WTC11 (cell line): ENCODE measurements at regions not wholly inside any gene's neighbourhood (a gene's known extent, or its start where the extent isn't known, plus 50 kb on each side); places are given as distances from the start of the nearest gene placed in this dataset.
"Not testable (repeated sequence)": the region's sequence is repeated elsewhere in the genome, so short reads cannot be mapped to it uniquely, and the experiment has no call there.

Experiments
- ATAC-seq: fragments of 200-7000 bp; cut with Tn5 transposase; 2 replicates; pipeline ENCODE4 v1.10.0; 2021; ENCODE audit warnings: mild to moderate bottlenecking, moderate library complexity
- CTCF ChIA-PET: fragments of 300-600 bp; sonication (Branson Sonifier 250); formaldehyde crosslinking; loops from one replicate; lab custom pipeline; 2021; ENCODE audit warnings: antibody characterized with exemption; lab: Charles Lee
- POLR2A ChIA-PET: fragments of 350-600 bp; sonication (Branson Sonifier 250); formaldehyde crosslinking; loops from one replicate; lab custom pipeline; 2021; ENCODE audit warnings: antibody characterized with exemption; lab: Charles Lee
- DNase-seq: peaks from one replicate; pipeline ENCODE4 v3.0.0; 2021; ENCODE audit warnings: low spot score
- H3K27ac Mint-ChIP-seq: 2 replicates; pipeline ENCODE4 v1.8.0; 2021; ENCODE audit warnings: mixed read lengths
- H3K27me3 Mint-ChIP-seq: 2 replicates; pipeline ENCODE4 v1.8.0; 2021; ENCODE audit warnings: low read depth, mild to moderate bottlenecking, moderate library complexity, mixed read lengths
- H3K36me3 Mint-ChIP-seq: 2 replicates; pipeline ENCODE4 v1.8.0; 2021; ENCODE audit warnings: mixed read lengths
- H3K4me1 Mint-ChIP-seq: 2 replicates; pipeline ENCODE4 v1.8.0; 2022; ENCODE audit warnings: mixed read lengths
- H3K4me3 Mint-ChIP-seq: 2 replicates; pipeline ENCODE4 v1.8.0; 2021; ENCODE audit warnings: mild to moderate bottlenecking, moderate library complexity, mixed read lengths
- H3K9me3 Mint-ChIP-seq: 2 replicates; pipeline ENCODE4 v1.8.0; 2021; ENCODE audit warnings: mixed read lengths
- CBFB ChIP-seq: sonication (generic); formaldehyde crosslinking; IDR thresholded peaks from 2 replicates; pipeline ENCODE4 v1.8.1; 2022; ENCODE audit warnings: mild to moderate bottlenecking, low read depth, missing genetic modification reagents
- EMX1 ChIP-seq: fragments of 250-450 bp; sonication (Bioruptor Pico); IDR thresholded peaks from 2 replicates; pipeline ENCODE4 v1.8.0; 2021; ENCODE audit warnings: mild to moderate bottlenecking
- ERG ChIP-seq: fragments of 250-450 bp; sonication (Bioruptor Pico); IDR thresholded peaks from 2 replicates; pipeline ENCODE4 v1.8.0; 2021; ENCODE audit warnings: mild to moderate bottlenecking
- HMGA2 ChIP-seq: fragments of 250-450 bp; sonication (Bioruptor Pico); IDR thresholded peaks from 2 replicates; pipeline ENCODE4 v1.4.0; 2021; ENCODE audit warnings: mild to moderate bottlenecking, moderate library complexity
- IRF1 ChIP-seq: sonication (generic); formaldehyde crosslinking; IDR thresholded peaks from 2 replicates; pipeline ENCODE4 v1.8.0; 2023; ENCODE audit warnings: missing genetic modification reagents
- IRF2 ChIP-seq: sonication (generic); formaldehyde crosslinking; IDR thresholded peaks from 2 replicates; pipeline ENCODE4 v1.8.0; 2022; ENCODE audit warnings: low read depth, missing genetic modification reagents, borderline replicate concordance
- JAZF1 ChIP-seq: fragments of 250-450 bp; sonication (Bioruptor Pico); IDR thresholded peaks from 2 replicates; pipeline ENCODE4 v1.9.0; 2021; ENCODE audit warnings: moderate library complexity, mild to moderate bottlenecking, inconsistent platforms
- KAT7 ChIP-seq: sonication (generic); formaldehyde crosslinking; IDR thresholded peaks from 2 replicates; pipeline ENCODE4 v1.8.1; 2023; ENCODE audit warnings: missing genetic modification reagents, mild to moderate bottlenecking, borderline replicate concordance
- MXD4 ChIP-seq: fragments of 250-450 bp; sonication (Bioruptor Pico); IDR thresholded peaks from 2 replicates; pipeline ENCODE4 v1.8.0; 2021; ENCODE audit warnings: mild to moderate bottlenecking, moderate library complexity, borderline replicate concordance
- NR2C2 ChIP-seq: sonication (generic); formaldehyde crosslinking; IDR thresholded peaks from 2 replicates; pipeline ENCODE4 v1.8.0; 2022; ENCODE audit warnings: mild to moderate bottlenecking, missing genetic modification reagents
- OVOL2 ChIP-seq: fragments of 250-450 bp; sonication (Bioruptor Pico); IDR thresholded peaks from 2 replicates; pipeline ENCODE4 v1.9.0; 2021; ENCODE audit warnings: mild to moderate bottlenecking, borderline replicate concordance
- PRRX2 ChIP-seq: fragments of 250-450 bp; sonication (Bioruptor Pico); IDR thresholded peaks from 2 replicates; pipeline ENCODE4 v1.8.0; 2021; ENCODE audit warnings: mild to moderate bottlenecking
- RELA ChIP-seq: sonication (generic); formaldehyde crosslinking; IDR thresholded peaks from 2 replicates; pipeline ENCODE4 v1.8.1; 2022; ENCODE audit warnings: missing genetic modification reagents, mild to moderate bottlenecking, borderline replicate concordance
- RORB ChIP-seq: fragments of 250-450 bp; sonication (Bioruptor Pico); IDR thresholded peaks from 2 replicates; pipeline ENCODE4 v1.9.0; 2021; ENCODE audit warnings: mild to moderate bottlenecking
- SOX15 ChIP-seq: fragments of 250-450 bp; sonication (Bioruptor Pico); IDR thresholded peaks from 2 replicates; pipeline ENCODE4 v1.9.0; 2021; ENCODE audit warnings: mild to moderate bottlenecking
- SP1 ChIP-seq: sonication (generic); formaldehyde crosslinking; conservative IDR thresholded peaks from 2 replicates; pipeline ENCODE4 v1.8.1; 2022; ENCODE audit warnings: missing genetic modification reagents
- ZBTB43 ChIP-seq: sonication (generic); formaldehyde crosslinking; IDR thresholded peaks from 2 replicates; pipeline ENCODE4 v1.8.1; 2023; ENCODE audit warnings: mild to moderate bottlenecking, missing genetic modification reagents
- ZNF138 ChIP-seq: sonication (generic); formaldehyde crosslinking; conservative IDR thresholded peaks from 2 replicates; pipeline ENCODE4 v1.8.1; 2022; ENCODE audit warnings: mild to moderate bottlenecking, moderate library complexity, missing genetic modification reagents
- ZNF232 ChIP-seq: sonication (generic); formaldehyde crosslinking; IDR thresholded peaks from 2 replicates; pipeline ENCODE4 v1.8.0; 2022; ENCODE audit warnings: mild to moderate bottlenecking, missing genetic modification reagents
- ZNF416 ChIP-seq: fragments of 250-450 bp; sonication (Bioruptor Pico); IDR thresholded peaks from 2 replicates; pipeline ENCODE4 v1.9.0; 2021; ENCODE audit warnings: mild to moderate bottlenecking, inconsistent platforms
- ZNF425 ChIP-seq: fragments of 250-450 bp; sonication (Bioruptor Pico); conservative IDR thresholded peaks from 2 replicates; pipeline ENCODE4 v1.9.0; 2021; ENCODE audit warnings: mild to moderate bottlenecking
- ZNF512 ChIP-seq: sonication (generic); formaldehyde crosslinking; IDR thresholded peaks from 2 replicates; pipeline ENCODE4 v1.8.1; 2022; ENCODE audit warnings: missing genetic modification reagents, borderline replicate concordance
- TF ChIP-seq, protein P1 (sequence below): fragments of 250-450 bp; sonication (Bioruptor Pico); IDR thresholded peaks from 2 replicates; pipeline ENCODE4 v2.1.2; 2022; ENCODE audit warnings: mild to moderate bottlenecking, moderate library complexity
- TF ChIP-seq, protein P2 (sequence below): fragments of 200-600 bp; IDR thresholded peaks from 2 replicates; pipeline ENCODE4 v1.8.0; 2022; ENCODE audit warnings: antibody characterized with exemption

DNA sequence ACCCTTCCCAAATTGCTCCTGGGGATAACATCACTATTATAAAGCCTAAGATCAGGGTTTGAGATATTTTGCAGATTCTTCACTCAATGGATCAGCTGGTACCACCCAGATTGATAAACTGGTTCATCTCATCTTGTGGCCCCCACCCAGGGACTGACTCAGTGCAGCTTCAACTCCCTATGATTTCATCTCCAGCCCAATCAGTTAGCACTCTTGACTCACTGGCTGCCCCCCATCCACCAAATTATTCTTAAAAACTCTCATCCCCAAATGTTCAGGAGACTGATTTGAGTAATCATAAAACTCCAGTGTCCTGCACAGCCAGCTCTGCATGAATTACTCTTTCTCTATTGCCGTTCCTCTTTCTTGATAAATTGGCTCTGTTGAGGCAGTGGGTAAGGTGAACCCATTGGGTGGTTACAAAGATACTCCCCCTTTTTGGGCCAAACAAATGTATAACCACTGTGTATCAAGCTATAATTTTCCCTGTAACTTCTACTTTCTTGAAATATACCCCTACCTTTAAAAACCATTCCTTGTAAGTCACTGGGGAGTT lies 263.3 kb upstream of the IL12B start:
- H3K27ac Mint-ChIP-seq, result no peak overlapping the region
- H3K9me3 Mint-ChIP-seq, result peaks cover 44% of the 10 kb centered on the region
- peaks cover 26% of the 10 kb centered on the region for H3K36me3 Mint-ChIP-seq
- TF ChIP-seq ZNF232 (CRISPR knock-in tag) (no peak), JAZF1 (CRISPR knock-in tag) (no peak), IRF1 (CRISPR knock-in tag) (no peak), RORB (CRISPR knock-in tag) (no peak), MXD4 (CRISPR knock-in tag) (no peak), ZNF425 (CRISPR knock-in tag) (no peak), SP1 (CRISPR knock-in tag) (no peak), EMX1 (CRISPR knock-in tag) (no peak), SOX15 (no peak), ERG (no peak), CBFB (CRISPR knock-in tag) (no peak), PRRX2 (CRISPR knock-in tag) (no peak), KAT7 (CRISPR knock-in tag) (no peak), NR2C2 (CRISPR knock-in tag) (no peak), OVOL2 (CRISPR knock-in tag) (no peak), HMGA2 (CRISPR knock-in tag) (no peak)
- TF ChIP-seq, protein P1, sequence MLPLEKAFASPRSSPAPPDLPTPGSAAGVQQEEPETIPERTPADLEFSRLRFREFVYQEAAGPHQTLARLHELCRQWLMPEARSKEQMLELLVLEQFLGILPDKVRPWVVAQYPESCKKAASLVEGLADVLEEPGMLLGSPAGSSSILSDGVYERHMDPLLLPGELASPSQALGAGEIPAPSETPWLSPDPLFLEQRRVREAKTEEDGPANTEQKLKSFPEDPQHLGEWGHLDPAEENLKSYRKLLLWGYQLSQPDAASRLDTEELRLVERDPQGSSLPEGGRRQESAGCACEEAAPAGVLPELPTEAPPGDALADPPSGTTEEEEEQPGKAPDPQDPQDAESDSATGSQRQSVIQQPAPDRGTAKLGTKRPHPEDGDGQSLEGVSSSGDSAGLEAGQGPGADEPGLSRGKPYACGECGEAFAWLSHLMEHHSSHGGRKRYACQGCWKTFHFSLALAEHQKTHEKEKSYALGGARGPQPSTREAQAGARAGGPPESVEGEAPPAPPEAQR, result no peak
- ATAC-seq (no peak), DNase-seq (no peak)
- H3K27me3 Mint-ChIP-seq, result peaks cover 3% of the 10 kb centered on the region; the same call in 1 of the 2 replicates
- CTCF ChIA-PET, result no interaction called here
- peaks cover 36% of the 10 kb centered on the region for H3K4me1 Mint-ChIP-seq
- H3K4me3 Mint-ChIP-seq, result no peak overlapping the region
- POLR2A ChIA-PET, result no interaction called here

DNA sequence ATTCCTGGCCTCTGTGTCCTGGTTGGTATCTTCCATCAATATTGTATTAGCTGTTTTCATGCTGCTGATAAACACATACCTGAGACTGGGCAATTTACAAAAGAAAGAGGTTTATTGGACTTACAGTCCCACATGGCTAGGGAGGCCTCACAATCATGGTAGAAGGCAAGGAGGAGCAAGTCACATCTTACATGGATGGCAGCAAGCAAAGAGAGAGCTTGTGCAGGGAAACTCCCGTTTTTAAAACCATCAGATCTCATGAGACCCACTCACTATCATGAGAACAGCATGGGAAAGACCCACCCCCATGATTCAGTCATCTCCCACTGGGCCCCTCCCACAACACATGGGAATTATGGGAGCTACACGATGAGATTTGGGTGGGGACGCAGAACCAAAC lies 265.3 kb upstream of the IL12B start:
- H3K27ac Mint-ChIP-seq, ATAC-seq, DNase-seq, CTCF ChIA-PET, H3K4me3 Mint-ChIP-seq, H3K27me3 Mint-ChIP-seq, POLR2A ChIA-PET: not testable (repeated sequence)
- H3K9me3 Mint-ChIP-seq, result peaks cover 60% of the 10 kb centered on the region
- H3K4me1 Mint-ChIP-seq, result peaks cover 36% of the 10 kb centered on the region
- peaks cover 30% of the 10 kb centered on the region for H3K36me3 Mint-ChIP-seq

- H3K4me3 Mint-ChIP-seq, result no peak overlapping the region
- H3K9me3 Mint-ChIP-seq, result peaks cover 60% of the 10 kb centered on the region
- no peak for DNase-seq
- POLR2A ChIA-PET, result no interaction called here
- ATAC-seq, result no peak
- H3K27ac Mint-ChIP-seq, result no peak overlapping the region
- peaks cover 11% of the 10 kb centered on the region for H3K4me1 Mint-ChIP-seq
- peaks cover 40% of the 10 kb centered on the region for H3K36me3 Mint-ChIP-seq
- CTCF ChIA-PET, result no interaction called here
- H3K27me3 Mint-ChIP-seq, result peaks cover 3% of the 10 kb centered on the region; the same call in 1 of the 2 replicates
- TF ChIP-seq IRF2 (CRISPR knock-in tag) (no peak), ZNF138 (CRISPR knock-in tag) (no peak), ZNF512 (CRISPR knock-in tag) (no peak), SOX15 (no peak), RELA (no peak), ZBTB43 (CRISPR knock-in tag) (no peak), ZNF416 (no peak), MXD4 (CRISPR knock-in tag) (no peak)
- TF ChIP-seq, protein P2, sequence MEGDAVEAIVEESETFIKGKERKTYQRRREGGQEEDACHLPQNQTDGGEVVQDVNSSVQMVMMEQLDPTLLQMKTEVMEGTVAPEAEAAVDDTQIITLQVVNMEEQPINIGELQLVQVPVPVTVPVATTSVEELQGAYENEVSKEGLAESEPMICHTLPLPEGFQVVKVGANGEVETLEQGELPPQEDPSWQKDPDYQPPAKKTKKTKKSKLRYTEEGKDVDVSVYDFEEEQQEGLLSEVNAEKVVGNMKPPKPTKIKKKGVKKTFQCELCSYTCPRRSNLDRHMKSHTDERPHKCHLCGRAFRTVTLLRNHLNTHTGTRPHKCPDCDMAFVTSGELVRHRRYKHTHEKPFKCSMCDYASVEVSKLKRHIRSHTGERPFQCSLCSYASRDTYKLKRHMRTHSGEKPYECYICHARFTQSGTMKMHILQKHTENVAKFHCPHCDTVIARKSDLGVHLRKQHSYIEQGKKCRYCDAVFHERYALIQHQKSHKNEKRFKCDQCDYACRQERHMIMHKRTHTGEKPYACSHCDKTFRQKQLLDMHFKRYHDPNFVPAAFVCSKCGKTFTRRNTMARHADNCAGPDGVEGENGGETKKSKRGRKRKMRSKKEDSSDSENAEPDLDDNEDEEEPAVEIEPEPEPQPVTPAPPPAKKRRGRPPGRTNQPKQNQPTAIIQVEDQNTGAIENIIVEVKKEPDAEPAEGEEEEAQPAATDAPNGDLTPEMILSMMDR, result no peak
Observed at GRCh38 chr5:159601216-159601615, 270.9 kb upstream of the IL12B start.
